ENCODE measurements at regions not wholly inside any gene's neighbourhood (a gene's known extent, or its start where the extent isn't known, plus 50 kb on each side); places are given as distances from the start of the nearest gene placed in this dataset.
"Not testable (repeated sequence)": the region's sequence is repeated elsewhere in the genome, so short reads cannot be mapped to it uniquely, and the experiment has no call there.

DNA sequence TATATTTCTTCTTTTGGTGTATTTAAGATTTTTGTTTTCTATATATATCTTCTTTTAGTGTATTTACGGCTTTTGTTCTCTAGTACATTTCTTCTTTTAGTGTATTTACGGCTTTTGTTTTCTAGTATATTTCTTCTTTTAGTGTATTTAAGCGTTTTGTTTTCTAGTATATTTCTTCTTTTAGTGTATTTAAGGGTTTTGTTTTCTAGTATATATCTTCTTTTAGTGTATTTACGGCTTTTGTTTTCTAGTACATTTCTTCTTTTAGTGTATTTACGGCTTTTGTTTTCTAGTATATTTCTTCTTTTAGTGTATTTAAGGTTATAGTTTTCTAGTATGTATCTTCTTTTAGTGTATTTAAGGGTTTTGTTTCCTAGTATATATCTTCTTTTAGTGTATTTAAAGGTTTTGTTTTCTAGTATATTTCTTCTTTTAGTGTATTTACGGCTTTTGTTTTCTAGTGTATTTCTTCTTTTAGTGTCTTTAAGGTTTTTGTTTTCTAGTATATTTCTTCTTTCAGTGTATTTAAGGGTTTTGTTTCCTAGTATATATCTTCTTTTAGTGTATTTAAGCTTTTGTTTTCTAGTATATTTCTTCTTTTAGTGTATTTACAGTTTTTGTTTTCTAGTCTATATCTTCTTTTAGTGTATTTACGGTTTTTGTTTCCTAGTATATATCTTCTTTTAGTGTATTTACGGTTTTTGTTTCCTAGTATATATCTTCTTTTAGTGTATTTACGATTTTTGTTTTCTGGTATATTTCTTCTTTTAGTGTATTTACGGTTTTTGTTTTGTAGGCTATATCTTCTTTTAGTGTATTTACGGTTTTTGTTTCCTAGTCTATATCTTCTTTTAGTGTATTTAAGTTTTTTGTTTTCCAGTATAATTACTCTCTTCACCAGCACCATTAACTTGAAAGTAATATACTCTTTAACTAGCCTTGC is 249.4 kb downstream of the SHOX start:
- DNase-seq = not testable (repeated sequence)

DNA sequence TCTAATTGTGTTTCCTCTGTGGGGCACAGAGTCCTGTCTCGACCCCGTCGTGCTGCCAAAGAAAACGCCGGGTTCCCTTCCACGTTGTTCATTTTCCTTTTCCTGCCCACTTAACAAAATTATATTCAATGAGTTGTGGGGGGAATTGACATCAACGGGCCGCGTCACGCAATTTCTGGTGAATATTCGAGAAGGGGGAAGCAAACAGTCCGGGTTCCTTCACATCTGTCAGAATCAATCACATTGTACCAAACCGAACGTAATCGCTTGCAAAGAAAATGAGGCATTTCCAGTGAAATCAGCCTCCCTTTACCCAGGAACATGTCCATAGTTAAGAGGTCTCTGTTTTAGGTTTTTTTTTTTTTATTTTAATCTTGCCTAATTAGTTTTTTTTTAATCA is 243.5 kb downstream of the SHOX start:
- DNase-seq = no peak

DNA sequence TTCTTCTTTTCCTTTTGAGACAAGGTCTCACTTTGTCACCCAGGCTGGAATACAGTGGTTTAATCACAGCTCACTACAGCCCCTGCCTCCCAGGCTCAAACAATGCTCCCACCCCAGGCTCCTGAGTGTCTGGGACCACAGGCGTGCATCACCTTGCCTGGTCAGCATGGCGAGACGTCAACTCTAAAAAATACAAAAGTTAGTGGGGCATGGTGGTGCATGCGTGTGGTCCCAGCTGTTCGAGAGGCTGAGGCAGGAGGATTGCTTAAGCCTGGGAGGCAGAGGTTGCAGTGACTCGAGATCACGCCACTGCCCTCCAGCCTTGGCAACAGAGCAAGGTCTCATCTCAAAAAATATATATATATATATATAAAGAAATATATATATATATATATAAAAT is 242.4 kb downstream of the SHOX start:
- DNase-seq = no peak

DNA sequence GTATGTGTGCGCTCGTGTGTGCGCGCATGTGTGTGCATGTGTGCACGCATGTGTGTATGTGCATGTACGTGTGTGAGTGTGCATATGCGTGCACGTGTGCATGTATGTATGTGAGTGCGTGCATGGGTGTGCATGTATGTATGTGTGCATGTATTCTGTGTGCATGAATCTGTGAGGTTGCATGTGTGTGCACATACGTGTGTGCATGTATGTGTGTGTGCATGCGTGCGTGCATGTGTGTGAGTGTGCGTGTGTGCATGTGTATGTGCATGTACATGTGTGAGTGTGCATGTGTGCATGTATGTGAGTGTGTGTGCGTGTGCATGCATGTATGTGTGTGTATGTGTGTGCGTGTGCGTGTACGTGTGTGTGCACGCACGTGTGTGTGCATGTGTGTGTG is 241.5 kb downstream of the SHOX start:
- DNase-seq = no peak

DNA sequence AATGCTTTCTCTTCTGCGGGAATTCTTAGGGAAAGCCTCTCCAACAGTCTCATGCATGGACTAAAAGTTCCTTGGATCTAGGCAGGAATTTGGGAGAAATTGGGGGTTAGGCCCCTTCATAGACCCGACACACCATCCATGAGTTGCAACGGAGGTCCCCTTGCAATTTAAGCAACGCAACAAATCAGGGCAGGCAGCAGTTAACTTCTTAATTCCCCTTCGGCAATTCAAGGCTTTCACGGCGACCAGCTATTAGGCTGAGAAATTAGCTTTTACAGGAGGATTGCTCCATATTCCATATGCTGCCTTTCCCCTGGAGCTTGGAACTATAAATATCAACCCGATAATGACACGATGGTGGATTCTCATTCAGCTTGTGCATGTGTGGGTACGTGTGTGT is 241.0 kb downstream of the SHOX start:
- DNase-seq = no peak

DNA sequence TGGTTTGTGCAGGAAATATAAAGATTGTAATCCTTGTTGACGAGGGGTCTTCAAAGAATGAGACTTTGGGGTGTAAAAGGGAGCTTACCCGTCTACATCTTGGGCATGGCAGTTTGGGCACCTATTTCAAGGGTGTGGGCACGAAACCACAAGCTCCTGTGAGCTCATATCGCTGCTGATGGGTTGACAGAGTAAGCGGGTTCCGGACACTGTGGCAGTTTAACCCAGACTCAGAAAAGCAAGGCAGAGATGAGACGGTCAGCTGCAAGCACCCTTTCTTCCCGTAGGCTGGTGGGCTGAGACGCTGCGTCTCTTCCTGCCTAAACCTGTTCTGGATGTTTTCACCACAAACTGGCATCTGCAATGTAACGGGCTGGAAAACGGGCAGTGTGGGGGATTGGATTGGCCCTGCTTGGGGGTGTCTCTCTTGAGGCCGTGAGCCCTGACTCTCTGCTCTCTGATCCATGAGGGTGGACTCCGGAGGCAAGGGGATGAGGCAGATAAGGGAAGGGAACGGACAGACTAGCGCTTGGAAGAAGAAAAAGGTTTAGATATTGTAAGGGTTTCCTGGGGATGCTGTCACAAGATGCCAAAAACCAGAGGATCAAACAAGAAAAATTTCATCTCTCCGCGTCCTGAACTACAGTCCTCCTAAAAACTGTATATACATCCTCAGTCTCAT is 237.5 kb downstream of the SHOX start:
- no peak for DNase-seq

DNA sequence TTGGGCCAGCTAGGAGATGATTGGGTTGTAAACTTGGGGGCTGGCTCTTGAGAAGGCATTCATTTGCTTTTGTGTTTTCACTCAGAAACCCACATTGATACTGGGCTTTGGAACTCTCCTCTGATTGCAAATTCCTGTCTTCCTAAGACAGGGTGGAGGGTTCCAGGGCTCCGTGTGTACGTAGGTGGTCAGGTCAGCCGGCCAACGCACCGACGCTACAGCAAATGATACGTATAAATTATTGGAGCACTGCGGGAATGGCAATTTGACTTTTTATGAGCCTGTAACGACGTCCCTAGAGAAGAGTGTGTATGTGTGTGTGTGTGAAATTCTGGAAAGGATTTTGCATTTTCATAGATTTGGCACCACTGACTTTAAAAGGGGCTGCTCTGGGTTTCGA is 236.9 kb downstream of the SHOX start:
- no peak for DNase-seq

DNA sequence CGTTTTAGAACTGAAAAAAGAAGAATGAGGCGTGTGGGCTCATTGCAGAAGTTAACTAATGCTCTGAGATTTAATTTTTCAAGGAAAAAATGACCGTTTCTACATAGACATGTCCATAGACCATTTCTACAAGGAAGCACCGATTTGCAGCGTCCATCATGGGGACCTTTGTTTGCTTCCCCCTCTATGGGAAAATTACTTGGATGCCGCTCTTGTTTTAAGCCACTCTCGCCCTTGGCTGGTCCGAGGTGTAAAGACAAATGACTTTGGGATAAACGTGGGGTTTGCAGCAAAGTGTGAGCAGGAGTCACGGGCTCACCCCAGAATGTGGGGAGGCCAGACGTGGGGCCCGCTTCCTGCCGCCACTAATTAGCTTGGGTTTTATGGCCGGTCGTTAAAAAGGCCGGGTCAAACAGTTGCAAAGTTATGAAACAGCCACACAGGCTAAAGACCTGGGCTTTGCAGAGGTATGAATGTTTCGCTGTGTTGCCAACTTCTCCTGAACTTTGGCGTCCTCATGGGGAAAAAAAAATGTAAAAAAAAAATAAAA is 235.9 kb downstream of the SHOX start:
- DNase-seq = no peak

DNA sequence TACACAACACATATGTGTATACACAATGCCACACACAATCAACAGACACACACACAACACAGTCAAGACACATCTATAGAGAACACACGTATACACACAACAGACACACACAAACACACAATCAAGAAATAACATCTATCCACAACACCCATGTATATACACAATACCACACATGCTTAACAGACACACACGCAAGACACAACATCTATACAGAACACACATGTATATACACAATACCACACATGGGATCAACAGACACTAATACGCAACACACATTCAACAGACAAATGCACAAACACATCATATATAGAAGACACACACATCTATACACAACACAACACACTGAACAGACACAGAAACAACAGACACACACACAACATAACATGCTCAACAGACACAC is 234.8 kb downstream of the SHOX start:
- DNase-seq = no peak

DNA sequence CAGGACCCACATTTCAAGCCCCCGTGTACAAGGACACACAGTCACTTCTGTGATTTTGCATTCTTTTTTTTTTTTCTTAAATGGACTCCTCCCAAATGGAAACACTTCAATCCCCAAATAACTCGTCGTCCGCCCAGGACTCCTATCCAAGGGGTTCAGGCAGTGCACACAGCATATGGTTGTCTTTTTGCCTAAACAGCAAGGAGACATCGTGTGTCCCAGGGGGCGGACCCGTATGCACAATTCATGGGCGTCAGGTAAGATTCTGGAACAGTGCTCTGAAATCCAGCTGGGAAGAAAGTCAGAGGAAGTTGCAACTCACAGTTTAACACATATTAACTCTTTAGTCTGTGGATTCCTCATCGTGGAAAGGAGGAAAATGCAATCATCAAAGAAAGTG is 231.3 kb downstream of the SHOX start:
- DNase-seq = no peak

DNA sequence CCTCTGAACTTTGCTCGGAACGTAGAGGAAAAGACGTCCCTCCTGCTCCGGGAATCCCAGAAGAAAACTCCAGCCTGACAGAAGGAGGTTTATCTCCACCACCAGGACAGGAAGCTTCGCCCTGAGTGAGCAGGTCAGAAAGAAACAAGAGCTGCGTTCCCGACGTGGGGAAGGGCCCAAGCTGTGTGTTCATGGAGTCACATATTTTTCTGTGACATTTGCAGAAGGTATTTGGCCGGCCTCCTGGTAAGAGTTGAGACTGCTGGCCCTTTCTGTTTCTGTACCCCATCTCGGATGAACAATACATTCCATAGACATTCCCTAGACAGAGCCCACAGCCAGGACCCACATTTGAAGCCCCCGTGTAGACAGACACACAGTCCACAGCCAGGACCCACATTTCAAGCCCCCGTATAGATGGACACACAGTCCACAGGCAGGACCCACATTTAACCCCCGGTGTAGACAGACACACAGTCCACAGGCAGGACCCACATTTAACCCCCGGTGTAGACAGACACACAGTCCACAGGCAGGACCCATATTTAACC is 230.8 kb downstream of the SHOX start:
- DNase-seq = no peak

DNA sequence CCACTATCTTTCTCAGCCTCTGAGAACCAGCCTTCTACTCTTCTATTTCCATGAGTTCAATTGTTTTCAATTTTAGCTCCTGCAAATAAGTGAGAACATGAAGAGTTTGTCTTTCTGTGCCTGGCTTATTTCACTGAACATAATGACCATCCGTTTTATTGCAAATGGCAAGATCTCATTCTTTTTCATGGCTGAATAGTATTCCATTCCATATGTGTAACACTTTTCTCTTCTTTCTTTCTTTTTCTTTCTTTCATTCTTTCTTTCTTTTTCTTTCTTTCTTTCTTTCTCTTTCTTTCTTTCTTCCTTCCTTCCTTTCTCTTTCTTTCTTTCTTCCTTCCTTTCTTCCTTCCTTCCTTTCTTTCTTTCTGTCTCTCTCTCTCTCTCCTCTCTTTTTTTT is 228.7 kb downstream of the SHOX start:
- DNase-seq = no peak

DNA sequence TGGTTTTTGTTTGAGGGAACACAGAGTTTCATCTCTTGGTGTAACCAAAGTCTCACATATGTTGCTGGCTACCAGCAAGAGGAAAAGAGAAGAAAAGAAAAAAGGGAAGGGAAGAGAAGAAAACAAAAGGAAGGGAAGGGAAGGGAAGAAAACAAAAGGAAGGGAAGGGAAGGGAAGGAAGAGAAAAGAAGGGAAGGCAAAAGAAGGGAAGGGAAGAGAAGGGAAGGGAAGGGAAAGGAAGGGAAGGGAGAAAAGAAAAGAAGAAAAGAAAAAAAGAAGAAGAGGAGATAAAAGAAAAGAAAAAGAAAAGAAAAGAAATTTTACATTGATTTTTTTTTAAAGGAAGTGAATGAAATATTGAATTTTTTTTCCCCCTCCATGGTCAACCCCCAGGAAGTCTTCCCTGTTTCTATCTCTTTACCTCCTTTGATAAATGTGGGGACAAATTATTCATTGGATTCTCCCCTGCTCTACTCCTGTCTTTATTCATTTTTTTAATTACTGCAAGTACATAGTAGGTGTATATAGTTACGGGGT is 228.0 kb downstream of the SHOX start:
- no peak for DNase-seq

DNA sequence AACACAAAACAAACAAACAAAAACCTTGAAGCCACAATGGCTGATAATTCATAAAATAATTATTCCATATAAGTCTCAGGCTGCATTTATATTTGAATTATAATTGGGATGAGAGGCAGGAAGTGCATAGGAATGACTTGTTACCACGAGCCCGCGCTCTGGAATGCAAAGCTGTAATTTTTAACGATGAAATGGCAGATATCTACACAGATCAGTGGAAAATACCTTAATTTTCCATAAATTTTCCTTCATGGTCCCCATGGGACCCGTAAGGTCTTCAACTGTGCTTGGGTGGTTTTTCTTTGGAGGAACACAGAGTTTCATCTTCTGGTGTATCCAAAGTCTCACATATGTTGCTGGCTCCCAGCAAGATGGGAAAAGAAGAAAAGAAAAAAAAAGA is 226.8 kb downstream of the SHOX start:
- no peak for DNase-seq

DNA sequence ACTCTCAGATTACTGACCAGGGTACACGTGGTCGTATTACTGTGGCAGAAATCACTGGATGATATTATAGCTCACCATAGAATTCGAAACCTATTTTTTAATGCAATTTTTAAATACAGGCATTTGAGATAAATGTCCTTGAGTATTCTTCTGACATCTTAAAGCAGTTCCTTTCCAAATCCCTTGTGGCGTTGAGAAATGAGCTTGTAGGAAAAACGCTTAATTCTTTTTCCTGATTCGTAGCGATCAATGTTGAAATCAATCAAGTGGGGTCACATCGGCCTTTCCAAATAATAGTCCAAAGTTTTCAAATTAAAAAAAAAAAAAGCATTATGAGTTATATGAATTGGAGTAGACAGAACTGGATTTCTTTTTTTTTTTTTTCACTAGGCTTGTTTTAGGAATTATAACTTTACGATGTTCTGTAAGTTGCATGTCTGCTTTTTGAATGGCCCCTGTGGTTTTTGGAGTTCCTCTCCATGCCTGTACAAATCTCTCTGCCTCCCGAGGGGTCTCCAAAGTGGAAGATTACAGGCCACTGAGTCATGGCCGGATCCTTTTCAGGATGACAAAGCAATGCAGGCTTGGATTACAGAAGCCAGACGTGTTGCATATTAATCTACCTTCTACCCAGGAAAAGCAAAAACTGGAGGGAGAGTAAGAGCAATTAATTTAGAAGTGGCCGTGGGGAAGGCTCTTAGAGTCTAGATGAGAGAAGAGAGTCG is 226.1 kb downstream of the SHOX start:
- no peak for DNase-seq

DNA sequence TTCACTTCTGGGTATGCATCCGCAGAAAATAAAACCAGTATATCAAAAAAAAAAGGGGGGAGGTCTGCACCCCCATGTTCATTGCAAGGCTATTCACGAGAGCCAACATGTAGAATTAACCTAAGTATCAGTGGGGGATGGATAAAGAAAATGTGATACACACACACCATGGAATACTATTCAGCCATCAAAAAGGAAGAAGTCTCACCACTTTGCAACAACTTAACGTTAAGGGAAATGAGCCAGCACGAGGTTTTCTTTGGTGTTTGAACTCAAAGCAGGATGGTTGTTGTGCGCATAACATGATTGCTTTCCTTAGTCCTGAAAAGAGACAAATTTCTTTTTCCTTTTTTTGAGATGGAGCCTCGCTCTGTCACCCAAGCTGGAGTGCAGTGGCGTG is 222.7 kb downstream of the SHOX start:
- no peak for DNase-seq

DNA sequence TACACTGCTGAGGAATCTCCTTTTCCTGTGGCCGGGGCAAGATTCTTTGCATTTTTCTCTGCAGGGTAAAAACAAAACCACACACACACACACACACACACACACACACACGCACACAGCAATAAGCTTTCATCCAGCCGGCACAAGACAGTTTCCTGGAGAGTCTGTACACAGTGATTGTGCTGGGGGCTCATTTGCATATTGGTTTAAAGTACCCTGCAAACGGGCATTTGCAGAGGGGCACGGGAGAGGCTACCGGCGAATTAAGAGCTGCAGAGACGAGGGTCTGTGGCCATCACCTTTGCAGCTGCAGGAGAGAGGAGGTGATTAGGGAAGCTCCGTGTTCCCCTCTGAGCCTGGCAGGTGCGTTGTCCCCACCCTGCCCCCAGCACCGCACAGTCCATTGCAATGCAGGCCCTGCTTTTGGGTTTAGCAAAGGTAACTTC is 219.9 kb downstream of the SHOX start:
- no peak for DNase-seq

DNA sequence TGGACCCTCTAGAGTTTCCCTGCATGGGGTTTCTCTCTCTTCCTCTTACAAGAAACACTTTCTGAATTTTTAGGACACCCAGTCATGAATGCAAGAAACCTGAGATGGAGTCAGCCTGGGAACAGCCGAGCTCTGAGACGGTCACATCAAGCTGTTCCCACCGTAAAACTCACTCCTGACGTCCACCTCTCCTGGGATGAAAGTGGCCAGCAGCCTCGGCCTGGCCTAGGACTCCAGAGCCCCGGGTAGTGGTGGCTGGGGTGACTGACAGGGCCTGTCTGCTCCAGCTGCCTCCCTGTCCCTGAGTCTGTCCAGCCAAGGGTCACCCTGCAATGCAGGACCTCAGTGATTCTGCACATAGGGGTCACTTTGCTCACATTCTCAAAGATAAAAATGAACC is 217.8 kb downstream of the SHOX start:
- DNase-seq = no peak

DNA sequence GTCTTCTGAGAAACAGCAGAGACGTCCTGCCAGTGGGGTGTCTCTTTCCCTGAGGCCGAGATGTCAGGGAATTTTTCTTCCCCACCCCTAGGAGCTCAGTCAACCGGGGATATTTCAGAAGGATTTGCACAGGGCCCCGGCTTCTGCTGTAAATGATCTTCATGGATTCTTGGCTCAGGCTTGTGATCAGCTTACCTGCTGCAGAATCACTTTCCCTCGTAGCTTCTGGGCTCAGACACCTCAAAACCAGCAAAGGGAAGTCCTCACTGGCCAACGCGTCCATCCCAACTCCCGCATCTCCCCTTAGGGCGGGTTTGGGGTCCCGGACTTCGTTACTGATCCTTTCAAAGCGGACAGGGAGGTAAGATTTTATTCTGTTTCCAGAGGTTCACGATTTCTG is 212.7 kb downstream of the SHOX start:
- no peak for DNase-seq

DNA sequence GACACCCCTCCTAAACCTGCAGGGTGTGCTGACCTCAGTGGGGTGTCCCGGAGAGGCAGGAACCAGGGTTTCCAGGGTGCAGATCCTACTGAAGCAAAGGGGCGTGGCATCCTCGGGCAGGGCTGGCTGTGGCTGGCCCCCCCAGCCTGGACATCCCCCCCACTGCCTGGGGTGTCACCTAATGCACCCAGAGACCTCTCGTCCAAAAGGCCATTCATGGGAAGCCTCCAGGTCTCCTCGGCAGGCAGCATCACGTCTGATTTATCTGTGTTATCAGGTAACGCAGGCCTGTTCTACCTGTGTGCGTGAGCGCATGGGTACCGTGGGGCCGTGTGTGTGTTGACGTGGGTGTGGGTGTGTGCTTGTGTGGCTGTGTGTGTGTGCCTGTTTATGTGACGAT is 210.0 kb downstream of the SHOX start:
- no peak for DNase-seq

DNA sequence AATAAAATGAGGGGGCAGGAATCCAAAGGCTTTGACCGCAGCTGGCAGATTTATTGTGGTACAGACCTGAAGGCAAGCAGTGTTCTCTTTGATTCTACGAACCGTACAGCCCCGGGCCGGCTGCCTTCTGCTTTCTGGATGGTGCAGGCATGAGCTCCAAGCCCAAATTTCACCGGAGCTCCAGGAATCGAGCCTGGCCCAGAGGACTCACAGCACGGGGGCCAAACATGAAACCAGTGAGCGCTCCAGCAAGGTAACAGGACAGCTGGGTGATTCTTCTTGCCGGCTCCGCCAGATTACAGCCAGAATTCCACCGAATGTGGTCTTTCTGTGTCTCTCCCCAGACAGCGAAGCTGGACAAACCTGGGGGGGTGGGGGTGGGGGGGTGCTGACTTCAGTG is 208.1 kb downstream of the SHOX start:
- not testable (repeated sequence) for DNase-seq

DNA sequence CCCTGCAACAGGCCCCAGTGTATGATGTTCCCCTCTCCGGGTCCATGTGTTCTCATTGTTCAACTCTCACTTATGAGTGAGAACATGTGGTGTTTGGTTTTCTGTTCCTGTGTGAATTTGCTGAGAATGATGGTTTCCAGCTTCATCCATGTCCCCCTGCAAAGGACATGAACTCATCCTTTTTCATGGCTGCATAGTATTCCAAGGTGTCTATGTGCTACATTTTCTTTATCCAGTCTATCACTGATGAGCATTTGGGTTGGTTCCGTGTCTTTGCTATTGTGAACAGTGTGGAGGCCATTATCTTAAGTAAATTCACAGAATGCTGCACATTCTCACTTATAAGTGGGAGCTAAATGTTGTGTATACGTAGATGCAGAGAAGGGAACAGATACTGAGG is 205.3 kb downstream of the SHOX start:
- not testable (repeated sequence) for DNase-seq

DNA sequence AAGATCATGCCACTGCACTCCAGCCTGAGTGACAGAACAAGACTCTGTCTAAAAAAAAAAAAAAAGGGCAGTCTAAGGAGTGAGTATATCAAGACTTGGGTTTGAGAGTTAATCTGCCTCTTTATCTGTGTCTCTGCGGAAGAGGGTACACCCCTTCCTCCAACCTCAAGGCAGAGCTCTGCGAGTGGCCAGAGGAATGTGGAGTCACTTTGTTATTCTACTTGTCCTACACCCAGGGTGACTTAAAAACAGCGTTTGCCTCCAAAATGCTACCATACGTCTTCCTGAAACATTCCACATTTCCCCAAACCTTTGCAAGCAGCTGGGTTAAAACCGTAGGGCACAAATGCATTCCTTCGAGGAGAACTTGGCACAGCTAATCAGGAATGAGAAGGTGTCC is 199.9 kb downstream of the SHOX start:
- no peak for DNase-seq
